GM19238 (cell line): ENCODE measurements at regions not wholly inside any gene's neighbourhood (a gene's known extent, or its start where the extent isn't known, plus 50 kb on each side); places are given as distances from the start of the nearest gene placed in this dataset.

Source experiments
- DNase-seq: peaks from one replicate; pipeline ENCODE4 v3.0.0; 2011; ENCODE audit warnings: low spot score; ENCODE audit not compliant: insufficient read length

DNA sequence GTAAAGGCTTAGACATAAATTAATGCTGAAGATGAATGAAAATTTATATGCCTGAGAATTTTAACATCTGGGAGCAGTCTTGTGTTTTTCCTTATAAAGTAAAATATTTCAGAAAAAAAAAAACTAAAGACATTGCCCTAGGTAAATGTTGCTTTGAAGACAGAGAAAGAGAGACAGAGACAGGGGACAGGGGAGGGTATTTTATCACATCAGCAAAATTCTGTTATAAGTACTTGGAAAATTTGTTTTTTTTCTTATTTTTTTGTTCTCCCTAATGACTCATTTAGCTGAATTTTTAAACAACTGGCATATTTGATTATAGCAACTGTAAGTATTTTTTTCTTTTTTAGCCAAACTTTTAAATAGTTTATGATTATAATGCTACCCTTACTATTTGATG lies 1540.6 kb upstream of the GBE1 start:
- DNase-seq = no peak

GRCh38 chr3:83317605-83318004 lies 1556.2 kb upstream of the GBE1 start:
- no peak for DNase-seq

DNA sequence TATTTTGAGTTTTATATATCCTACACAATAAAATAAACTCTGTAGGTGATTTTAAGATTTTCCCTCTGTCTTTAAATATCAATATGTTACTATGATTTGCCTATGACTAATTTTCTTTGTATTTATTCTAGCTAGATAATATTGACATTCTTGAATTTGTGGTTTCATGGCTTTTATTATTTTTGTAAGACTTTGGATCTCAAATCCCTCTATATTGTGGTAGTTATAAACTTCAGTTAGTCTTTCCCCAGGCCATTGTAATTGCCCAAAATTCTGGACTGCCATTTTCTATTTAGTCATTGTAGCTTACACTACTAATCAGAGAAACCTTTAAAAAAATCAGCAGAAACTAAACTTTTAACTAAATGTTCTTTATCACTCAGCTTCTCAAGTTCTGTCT lies 1559.3 kb upstream of the GBE1 start:
- no peak for DNase-seq

DNA sequence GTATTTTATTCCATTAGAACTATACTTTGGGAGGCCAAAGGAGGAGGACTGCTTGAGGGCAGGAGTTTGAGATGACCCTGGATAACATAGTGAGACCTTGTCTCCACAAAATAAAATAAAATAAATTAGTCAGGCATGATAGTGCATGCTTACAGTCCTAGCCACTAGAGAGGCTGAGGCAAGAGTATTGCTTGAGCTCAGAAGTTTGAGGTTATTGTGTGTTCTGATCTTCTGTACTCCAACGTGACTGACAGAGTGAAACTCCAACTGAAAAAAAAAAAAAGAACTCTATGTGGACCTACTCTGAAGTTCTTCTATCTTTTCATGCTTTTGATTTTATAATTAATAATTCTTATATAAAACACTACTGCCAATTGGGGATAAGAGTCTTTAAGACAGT lies 1560.0 kb upstream of the GBE1 start:
- no peak for DNase-seq

DNA sequence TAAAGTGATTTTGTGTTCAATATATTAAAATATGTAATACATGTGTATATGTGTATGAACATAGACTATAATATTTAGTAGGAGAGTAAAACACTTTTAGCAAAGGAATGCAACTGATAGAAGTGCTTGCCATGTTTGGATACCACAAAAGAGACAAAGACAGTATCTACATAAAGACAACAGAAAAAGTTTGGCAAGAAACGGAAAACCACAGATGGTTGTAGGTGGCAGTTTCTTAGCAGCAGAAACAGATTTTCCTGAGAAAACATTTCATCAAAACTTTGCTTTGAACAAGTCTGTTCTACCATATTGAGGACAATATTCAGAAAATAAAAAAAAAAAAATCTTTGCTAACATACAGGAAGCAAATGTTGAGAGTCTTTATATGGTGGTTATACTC lies 1560.4 kb upstream of the GBE1 start:
- DNase-seq = no peak

DNA sequence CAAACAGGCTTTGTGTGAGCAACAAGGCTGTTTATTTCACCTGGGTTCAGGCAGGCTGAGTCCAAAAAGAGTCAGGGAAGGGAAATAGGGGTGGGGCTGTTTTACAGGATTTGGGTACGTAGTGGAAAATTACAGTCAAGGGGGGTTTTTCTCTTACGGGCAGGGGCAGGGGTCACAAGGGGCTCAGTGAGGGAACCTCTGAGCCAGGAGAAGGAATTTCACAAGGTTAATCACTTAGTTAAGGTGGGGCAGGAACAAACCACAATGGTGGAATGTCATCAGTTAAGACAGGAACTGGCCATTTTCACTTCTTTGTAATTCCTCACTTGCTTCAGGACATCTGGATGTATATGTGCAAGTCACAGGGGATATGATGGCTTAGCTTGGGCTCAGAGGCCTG lies 1592.8 kb upstream of the GBE1 start:
- DNase-seq = no peak

GRCh38 chr3:83393276-83393675 lies 1565.5 kb upstream of the CADM2 start:
- DNase-seq = no peak

- no peak for DNase-seq
These were observed 1554.9 kb upstream of the CADM2 start for GRCh38 chr3:83403927-83404326.

DNA sequence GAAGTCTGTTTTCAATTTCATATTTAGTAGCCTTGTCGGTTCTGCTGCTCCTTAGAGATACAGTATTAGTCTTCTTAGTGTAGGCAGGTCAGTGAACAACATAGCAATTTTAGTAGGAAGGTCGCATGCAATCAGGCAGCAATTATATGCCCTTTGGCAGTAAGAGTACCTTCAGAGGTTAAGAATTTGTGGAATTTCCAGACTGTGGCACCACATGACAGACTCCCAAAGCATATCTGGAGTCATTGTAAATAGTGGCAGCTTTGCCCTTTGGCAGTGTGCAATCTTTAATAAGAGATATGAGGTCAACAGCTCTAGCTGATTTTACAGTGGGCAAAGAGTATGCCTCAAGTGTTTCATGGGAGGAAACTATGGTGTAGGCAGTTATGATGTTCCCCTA lies 1532.5 kb upstream of the CADM2 start:
- no peak for DNase-seq

DNA sequence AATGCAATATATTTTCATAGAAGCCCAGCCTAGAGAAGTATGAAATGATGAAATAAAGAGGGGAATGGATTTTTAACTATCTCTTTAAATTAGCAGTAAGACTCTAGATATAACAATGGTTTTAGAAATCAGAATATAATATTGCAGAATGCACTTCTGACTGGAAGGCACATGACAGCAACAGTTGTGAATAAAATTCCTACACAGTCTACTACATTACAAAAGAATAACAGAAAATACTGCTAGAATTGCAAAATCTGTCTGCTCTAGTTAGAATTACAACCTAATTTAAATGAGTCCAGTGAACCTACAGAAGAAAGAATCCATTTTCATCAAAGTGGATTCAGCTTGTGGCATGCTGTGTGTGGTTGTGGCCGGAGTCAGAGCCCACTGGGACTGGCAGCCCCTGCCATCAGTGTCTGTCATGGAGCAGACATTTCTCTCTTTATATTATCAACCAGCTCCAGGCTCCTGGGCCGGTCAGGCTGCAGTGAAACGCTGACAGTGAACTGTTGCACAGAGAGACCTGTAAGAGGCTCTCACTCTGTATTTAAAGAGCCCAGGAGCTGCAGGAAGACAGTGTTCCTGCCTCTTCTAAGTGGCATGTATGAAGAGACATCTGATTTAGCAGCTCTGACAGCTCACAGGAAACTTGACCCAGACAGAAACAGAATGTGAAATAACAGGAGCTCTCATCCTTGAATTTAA lies 1523.8 kb upstream of the CADM2 start:
- no peak for DNase-seq

DNA sequence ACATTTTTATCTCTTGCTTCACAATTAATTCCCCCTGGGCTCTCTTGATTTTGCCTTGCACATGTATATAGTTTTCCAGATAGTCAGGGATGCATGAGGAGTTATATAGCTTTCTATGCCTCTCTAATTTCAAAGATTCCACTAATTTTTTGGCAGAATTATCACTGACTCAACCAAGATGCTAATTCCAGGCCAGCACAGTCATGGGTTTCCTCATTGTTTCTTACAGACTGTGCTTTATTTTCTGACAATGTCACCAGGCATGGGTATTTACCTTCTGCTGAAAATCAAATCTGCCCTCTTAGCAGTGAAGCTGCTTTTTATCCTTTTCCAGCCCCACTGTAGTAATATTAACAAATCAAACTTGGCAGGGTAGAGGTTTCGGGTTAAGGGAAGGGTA lies 1520.6 kb upstream of the CADM2 start:
- no peak for DNase-seq

DNA sequence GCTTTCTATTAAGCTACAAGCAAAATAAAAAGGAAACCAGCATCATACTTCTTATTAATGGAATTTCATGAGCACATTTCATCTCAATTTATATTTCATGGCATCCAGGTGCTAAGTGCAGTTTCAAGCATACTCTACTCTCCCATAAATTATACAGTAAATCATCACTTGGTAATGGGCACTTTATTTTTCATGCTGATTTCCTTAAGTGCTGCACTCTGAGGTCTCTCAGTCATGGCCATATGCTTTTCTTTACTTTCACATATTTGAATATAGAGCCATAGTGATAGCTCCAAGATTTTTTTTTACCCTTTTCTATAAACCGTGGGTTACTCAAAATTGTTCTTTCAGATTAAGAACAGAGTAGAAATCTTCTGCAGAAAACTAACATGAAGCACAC lies 1505.7 kb upstream of the CADM2 start:
- DNase-seq = no peak

DNA sequence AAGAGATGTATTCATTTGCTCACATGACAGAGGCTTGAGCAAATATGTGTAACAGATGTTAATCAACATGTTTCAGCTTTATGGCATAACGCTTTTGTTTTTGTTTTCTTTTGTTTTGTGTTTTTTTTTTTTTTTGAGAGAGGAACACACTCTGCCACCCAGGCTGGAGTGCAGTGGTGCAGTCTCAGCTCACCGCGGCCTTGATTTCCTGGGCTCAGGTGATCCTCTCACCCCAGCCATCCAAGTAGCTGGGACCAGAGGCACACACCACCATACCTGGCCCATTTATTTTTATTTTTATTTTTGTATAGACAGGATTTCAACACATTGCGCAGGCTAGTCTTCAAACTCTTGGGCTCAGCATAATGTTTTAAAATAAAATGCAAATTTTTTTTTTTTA lies 1504.4 kb upstream of the CADM2 start:
- no peak for DNase-seq

DNA sequence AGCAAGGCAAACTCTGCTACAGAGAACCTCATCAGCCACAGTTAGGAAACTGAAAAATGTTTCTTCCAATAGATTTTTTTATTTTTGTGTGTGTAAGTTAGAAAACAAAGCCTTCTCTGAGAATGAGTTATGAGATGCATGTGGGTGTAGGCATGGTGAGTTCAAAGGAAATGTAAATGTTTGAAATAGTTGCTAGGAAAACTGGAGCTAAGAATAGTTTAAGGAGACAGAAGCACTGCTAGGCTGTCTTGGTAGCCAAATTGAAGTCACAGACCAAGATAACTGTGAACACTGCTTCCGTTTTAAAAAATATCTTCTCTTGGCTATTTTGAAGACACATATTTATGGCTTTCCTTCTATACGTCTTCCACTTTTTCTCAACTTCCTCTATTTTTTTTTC lies 1501.2 kb upstream of the CADM2 start:
- DNase-seq = no peak

DNA sequence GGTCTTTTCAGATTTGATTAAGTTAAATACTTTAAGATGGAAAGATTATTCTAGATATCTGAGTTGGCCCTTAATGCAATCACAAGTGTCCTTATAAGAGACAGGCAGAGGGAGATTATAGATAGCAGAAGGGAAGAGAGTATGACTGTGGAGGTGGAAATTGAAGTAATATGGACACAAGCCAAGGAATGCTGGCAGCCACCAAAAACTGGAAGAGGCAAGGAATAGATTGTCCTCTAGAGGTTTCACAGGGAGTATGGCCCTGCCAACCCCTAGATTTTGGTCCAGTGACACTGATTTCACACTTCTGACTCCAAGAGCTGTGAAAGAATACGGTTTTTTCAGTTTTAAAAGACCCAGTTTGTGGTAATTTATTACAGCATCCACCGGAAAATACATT lies 1498.7 kb upstream of the CADM2 start:
- DNase-seq = no peak

GRCh38 chr3:83461411-83461810 lies 1497.4 kb upstream of the CADM2 start:
- DNase-seq = no peak

GRCh38 chr3:83477563-83477962 lies 1481.2 kb upstream of the CADM2 start:
- DNase-seq = no peak

- DNase-seq = no peak
These were observed 1476.3 kb upstream of the CADM2 start for GRCh38 chr3:83482402-83483070.

DNA sequence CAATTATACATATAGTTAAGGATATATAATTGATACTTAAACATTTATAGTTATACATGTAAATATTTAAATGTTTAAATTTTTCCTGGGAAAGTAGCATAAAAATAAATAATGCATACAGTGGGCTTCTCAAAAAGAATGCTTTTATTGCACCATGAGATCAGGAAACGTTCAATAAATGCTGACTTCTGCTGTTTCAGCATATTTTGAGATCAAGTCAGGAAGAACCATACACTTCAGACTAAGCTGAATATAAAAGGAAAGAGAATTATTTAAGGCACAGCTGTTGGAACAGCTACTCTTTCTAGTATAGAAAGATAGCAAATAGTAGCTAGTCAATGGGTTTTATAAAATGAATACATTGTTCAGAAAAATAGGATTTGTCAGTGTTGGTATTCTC lies 1462.3 kb upstream of the CADM2 start:
- DNase-seq = no peak

- DNase-seq = no peak
These were observed 1460.3 kb upstream of the CADM2 start for GRCh38 chr3:83498361-83499016.

DNA sequence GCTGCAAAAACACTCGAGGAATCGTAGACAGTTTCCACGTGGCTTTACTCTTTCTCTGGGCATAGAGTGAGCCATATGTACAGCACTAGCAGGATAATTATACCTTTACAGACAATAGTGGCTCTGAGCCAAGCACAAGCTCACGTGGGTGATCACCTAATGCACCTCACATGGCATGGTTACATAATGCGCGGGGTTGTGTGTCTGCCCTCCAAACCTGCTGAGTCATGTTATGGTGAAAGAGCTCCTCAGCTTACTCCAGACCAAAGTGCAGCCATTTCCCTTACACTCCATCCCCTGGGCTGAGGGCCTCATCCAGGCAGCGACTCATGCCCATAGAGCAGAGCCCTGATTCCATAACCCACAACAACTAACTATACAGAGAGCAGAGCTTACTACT lies 1458.4 kb upstream of the CADM2 start:
- no peak for DNase-seq

GRCh38 chr3:83500931-83501330 lies 1457.9 kb upstream of the CADM2 start:
- no peak for DNase-seq

DNA sequence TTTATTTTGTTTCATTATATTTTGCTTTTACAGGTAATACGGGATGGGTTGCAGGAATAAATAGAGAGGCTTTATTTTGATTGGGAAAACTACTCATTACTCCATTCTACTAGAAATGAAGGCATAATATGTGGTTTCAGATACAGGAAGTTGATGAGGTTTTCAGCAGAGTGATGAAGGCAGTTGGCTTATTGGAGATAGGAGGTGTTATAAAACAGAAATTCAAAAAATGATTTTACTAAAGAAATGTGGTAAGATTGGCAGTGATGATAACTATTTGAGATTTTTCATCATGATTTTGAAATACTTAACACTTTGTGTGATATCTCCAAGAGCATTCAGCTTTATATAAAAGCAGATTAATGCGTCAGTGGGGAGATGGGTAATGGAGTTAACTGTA lies 1445.7 kb upstream of the CADM2 start:
- DNase-seq = no peak
